ENCODE measurements at regions not wholly inside any gene's neighbourhood (a gene's known extent, or its start where the extent isn't known, plus 50 kb on each side); places are given as distances from the start of the nearest gene placed in this dataset.

GRCh38 chr14:100400115-100400514, 77.0 kb downstream of the SLC25A47 start:
- Mint-ChIP-seq H3K4me3 (ENCODE audit: unreplicated experiment) (no peak overlapping the region), H3K27ac (ENCODE audit: low read depth, unreplicated experiment) (no peak overlapping the region), H3K27me3 (ENCODE audit: insufficient read depth, unreplicated experiment) (no peaks in the 10 kb centered on the region), H3K4me1 (ENCODE audit: insufficient read depth, unreplicated experiment) (peaks cover 4% of the 10 kb centered on the region), H3K36me3 (ENCODE audit: insufficient read depth, unreplicated experiment) (peaks cover 17% of the 10 kb centered on the region), H3K9me3 (ENCODE audit: unreplicated experiment) (no peaks in the 10 kb centered on the region)
- ChIA-PET POLR2A (interaction anchor here (0.6 to 1.2 kb wide), 3 partner anchors 9 to 909 kb away, joined by 3 to 6 read pairs (median 4); no protein-coding TSS in a partner anchor), CTCF (interaction anchor here (0.6 to 3.0 kb wide), 6 partner anchors 10 to 246 kb away, joined by 3 to 24 read pairs (median 3); no protein-coding TSS in a partner anchor)
- TF ChIP-seq, protein P1, sequence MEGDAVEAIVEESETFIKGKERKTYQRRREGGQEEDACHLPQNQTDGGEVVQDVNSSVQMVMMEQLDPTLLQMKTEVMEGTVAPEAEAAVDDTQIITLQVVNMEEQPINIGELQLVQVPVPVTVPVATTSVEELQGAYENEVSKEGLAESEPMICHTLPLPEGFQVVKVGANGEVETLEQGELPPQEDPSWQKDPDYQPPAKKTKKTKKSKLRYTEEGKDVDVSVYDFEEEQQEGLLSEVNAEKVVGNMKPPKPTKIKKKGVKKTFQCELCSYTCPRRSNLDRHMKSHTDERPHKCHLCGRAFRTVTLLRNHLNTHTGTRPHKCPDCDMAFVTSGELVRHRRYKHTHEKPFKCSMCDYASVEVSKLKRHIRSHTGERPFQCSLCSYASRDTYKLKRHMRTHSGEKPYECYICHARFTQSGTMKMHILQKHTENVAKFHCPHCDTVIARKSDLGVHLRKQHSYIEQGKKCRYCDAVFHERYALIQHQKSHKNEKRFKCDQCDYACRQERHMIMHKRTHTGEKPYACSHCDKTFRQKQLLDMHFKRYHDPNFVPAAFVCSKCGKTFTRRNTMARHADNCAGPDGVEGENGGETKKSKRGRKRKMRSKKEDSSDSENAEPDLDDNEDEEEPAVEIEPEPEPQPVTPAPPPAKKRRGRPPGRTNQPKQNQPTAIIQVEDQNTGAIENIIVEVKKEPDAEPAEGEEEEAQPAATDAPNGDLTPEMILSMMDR (IDR thresholded peaks at IDR 0.05; ENCODE audit: unreplicated experiment) = no peak
- no peak for DNase-seq (ENCODE audit: unreplicated experiment)
- intact Hi-C loops (cut with micrococcal nuclease) = no loop called here
- no TSS peak for BruUV-seq (replicated peaks)

GRCh38 chr14:100401031-100401692, 78.0 kb downstream of the SLC25A47 start:
- Mint-ChIP-seq H3K4me3 (ENCODE audit: unreplicated experiment) (no peak overlapping the region), H3K4me1 (ENCODE audit: insufficient read depth, unreplicated experiment) (peaks cover 10% of the 10 kb centered on the region), H3K27ac (ENCODE audit: low read depth, unreplicated experiment) (no peak overlapping the region), H3K36me3 (ENCODE audit: insufficient read depth, unreplicated experiment) (peaks cover 17% of the 10 kb centered on the region), H3K9me3 (ENCODE audit: unreplicated experiment) (no peaks in the 10 kb centered on the region), H3K27me3 (ENCODE audit: insufficient read depth, unreplicated experiment) (no peaks in the 10 kb centered on the region)
- intact Hi-C loops (cut with micrococcal nuclease) = no loop called here
- DNase-seq (ENCODE audit: unreplicated experiment) = no peak
- ChIA-PET CTCF (interaction anchor here (0.9 to 2.6 kb wide), 2 partner anchors 15 to 16 kb away, joined by 3 to 17 read pairs; no protein-coding TSS in a partner anchor), POLR2A (interaction anchor here (1.2 kb wide), 1 partner anchor 8 kb away, joined by 6 read pairs; no protein-coding TSS in a partner anchor)
- TF ChIP-seq, protein P1 (IDR thresholded peaks at IDR 0.05; ENCODE audit: unreplicated experiment) = no peak
- BruUV-seq (replicated peaks) = no TSS peak

DNA sequence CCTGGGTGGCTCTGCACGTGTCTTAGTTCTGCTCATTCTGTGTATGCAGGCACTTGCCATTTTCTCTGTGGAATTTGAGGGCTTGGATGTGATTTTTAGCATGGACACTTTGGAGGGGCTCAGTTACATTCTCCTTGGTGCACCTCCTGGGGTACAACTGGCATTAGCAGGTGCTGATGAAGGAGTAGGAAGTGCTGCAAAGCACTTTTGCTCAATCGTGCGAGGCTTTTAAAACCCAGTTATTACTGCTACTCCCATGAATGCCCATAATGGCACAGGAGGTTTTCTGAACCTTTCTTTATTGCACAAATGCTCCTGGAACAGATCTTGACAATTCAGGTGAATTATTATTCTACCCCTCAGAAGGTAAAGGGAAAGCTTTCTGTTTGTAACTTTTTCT, 78.7 kb downstream of the SLC25A47 start:
- ChIA-PET POLR2A (interaction anchor here (0.9 kb wide), 1 partner anchor 16 kb away, joined by 4 read pairs; no protein-coding TSS in a partner anchor), CTCF (interaction anchor here (0.6 to 2.6 kb wide), 2 partner anchors 17 to 1229 kb away, joined by 3 to 17 read pairs; no protein-coding TSS in a partner anchor)
- intact Hi-C loops (cut with micrococcal nuclease) = no loop called here
- Mint-ChIP-seq H3K27ac (ENCODE audit: low read depth, unreplicated experiment) (no peak overlapping the region), H3K4me1 (ENCODE audit: insufficient read depth, unreplicated experiment) (peaks cover 16% of the 10 kb centered on the region), H3K9me3 (ENCODE audit: unreplicated experiment) (no peaks in the 10 kb centered on the region), H3K36me3 (ENCODE audit: insufficient read depth, unreplicated experiment) (peaks cover 13% of the 10 kb centered on the region), H3K27me3 (ENCODE audit: insufficient read depth, unreplicated experiment) (no peaks in the 10 kb centered on the region), H3K4me3 (ENCODE audit: unreplicated experiment) (no peak overlapping the region)
- TF ChIP-seq, protein P1 (IDR thresholded peaks at IDR 0.05; ENCODE audit: unreplicated experiment) = no peak
- BruUV-seq (replicated peaks) = no TSS peak
- no peak for DNase-seq (ENCODE audit: unreplicated experiment)

DNA sequence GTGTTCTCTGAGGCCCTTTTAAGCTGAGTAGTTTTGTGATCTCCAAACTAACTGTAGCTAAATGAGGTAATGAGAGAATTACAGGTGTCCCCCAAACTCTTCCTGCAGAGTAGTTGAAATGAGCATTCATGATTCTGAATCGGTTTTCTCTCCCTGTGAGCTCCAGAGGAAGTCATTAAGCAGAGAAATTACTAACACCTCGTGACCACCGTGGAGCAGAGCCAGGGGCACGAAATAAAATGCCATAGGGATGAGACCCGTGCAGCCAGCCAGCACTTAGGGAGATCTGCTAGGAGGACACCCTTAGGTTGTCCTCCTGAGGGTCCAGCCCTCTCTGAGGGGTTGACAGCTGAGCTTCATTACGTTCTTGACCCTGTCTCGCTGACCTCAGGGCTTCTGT, 79.5 kb downstream of the SLC25A47 start:
- H3K9me3 Mint-ChIP-seq (ENCODE audit: unreplicated experiment) = no peaks in the 10 kb centered on the region
- TF ChIP-seq, protein P1 (IDR thresholded peaks at IDR 0.05; ENCODE audit: unreplicated experiment) = no peak
- intact Hi-C loops (cut with micrococcal nuclease) = no loop called here
- no peak for DNase-seq (ENCODE audit: unreplicated experiment)
- H3K4me3 Mint-ChIP-seq (ENCODE audit: unreplicated experiment) = no peak overlapping the region
- peaks cover 25% of the 10 kb centered on the region for H3K4me1 Mint-ChIP-seq (ENCODE audit: insufficient read depth, unreplicated experiment)
- POLR2A ChIA-PET = interaction anchor here (0.9 kb wide), 1 partner anchor 17 kb away, joined by 4 read pairs; no protein-coding TSS in a partner anchor
- H3K27ac Mint-ChIP-seq (ENCODE audit: low read depth, unreplicated experiment) = no peak overlapping the region
- BruUV-seq (replicated peaks) = no TSS peak
- H3K36me3 Mint-ChIP-seq (ENCODE audit: insufficient read depth, unreplicated experiment) = peaks cover 17% of the 10 kb centered on the region
- CTCF ChIA-PET = interaction anchor here (0.6 to 2.6 kb wide), 4 partner anchors 14 to 1266 kb away, joined by 3 to 17 read pairs (median 4); no protein-coding TSS in a partner anchor
- H3K27me3 Mint-ChIP-seq (ENCODE audit: insufficient read depth, unreplicated experiment) = no peaks in the 10 kb centered on the region
